HepG2 (cell line): ENCODE measurements at regions not wholly inside any gene's neighbourhood (a gene's known extent, or its start where the extent isn't known, plus 50 kb on each side); places are given as distances from the start of the nearest gene placed in this dataset.

Experiments used
- ATAC-seq: fragments of 200-7000 bp; cut with Tn5 transposase; 3 replicates; pipeline ENCODE4 v1.9.1; 2020; ENCODE audit warnings: mild to moderate bottlenecking, moderate library complexity
- BruUV-seq: library from RNA; stranded (reverse); fragments of 400-500 nt; replicated peaks from 2 replicates; lab custom pipeline; 2021; lab: Mats Ljungman, UMichigan
- CTCF ChIA-PET: fragments of 300-600 bp; formaldehyde crosslinking; extraction: SDS; loops from one replicate; lab custom pipeline; 2021; ENCODE audit warnings: low total read pairs, inconsistent platforms, low intra/inter-chr PET ratio; lab: Yijun Ruan, JAX
- POLR2A ChIA-PET: fragments of 350-600 bp; sonication (Branson Sonifier 250); formaldehyde crosslinking; loops from one replicate; lab custom pipeline; 2020; ENCODE audit warnings: antibody characterized with exemption, inconsistent platforms; lab: Yijun Ruan, JAX
- DNase-seq: peaks from one replicate; pipeline ENCODE4 v3.0.0-alpha.2; 2015; ENCODE audit warnings: low spot score
- FAIRE-seq: peaks from 3 replicates; lab custom pipeline; 2011; peaks lifted over from hg19 to GRCh38; lab: Jason Lieb, UNC
- H2AFZ ChIP-seq: one replicate; pipeline ENCODE4 v1.6.1; 2011; ENCODE audit warnings: low read length, inconsistent platforms
- H3K27ac ChIP-seq: fragments of 300-600 bp; 3 replicates; pipeline ENCODE4 v1.8.0; 2011; ENCODE audit warnings: mixed run types, mild to moderate bottlenecking, mixed read lengths, low read length, inconsistent platforms; ENCODE audit not compliant: insufficient read depth; ENCODE audit errors: extremely low read length
- H3K27me3 ChIP-seq, 2 experiments: fragments of 200-600 bp in 1 of 2; 2 replicates in 1 of 2; 3 replicates in 1 of 2; pipeline versions ENCODE4 v1.6.0 to v1.8.0; 2011; ENCODE audit warnings: low read length in 2 of 2, mild to moderate bottlenecking in 2 of 2, moderate library complexity in 2 of 2, inconsistent platforms in 1 of 2; ENCODE audit not compliant: insufficient read depth in 2 of 2, control insufficient read depth in 1 of 2
- H3K36me3 ChIP-seq, 2 experiments: fragments of 200-600 bp in 1 of 2; replicated peaks in 1 of 2; 2 replicates in 1 of 2; 3 replicates in 1 of 2; pipeline versions ENCODE4 v1.5.1 to v1.8.0; 2011; ENCODE audit warnings: low read length in 2 of 2, inconsistent platforms in 1 of 2; ENCODE audit not compliant: insufficient read depth in 2 of 2, control insufficient read depth in 1 of 2
- H3K4me1 ChIP-seq: 2 replicates; pipeline ENCODE4 v1.5.1; 2012; ENCODE audit warnings: low read length, inconsistent platforms; ENCODE audit not compliant: insufficient read depth
- H3K4me2 ChIP-seq: 2 replicates; pipeline ENCODE4 v1.6.0; 2011; ENCODE audit warnings: low read depth, low read length, inconsistent platforms
- H3K4me3 ChIP-seq, 3 experiments: fragments of 200-600 bp in 1 of 3; sonication (generic), shearing (Covaris generic) in 1 of 3; replicated peaks in 1 of 3; 2 replicates each; pipeline ENCODE4 v1.5.1; 2011 to 2016; ENCODE audit warnings: low read length in 3 of 3, inconsistent platforms in 2 of 3, low read depth in 2 of 3, mild to moderate bottlenecking in 2 of 3, control low read depth in 1 of 3, mixed read lengths in 1 of 3; ENCODE audit not compliant: insufficient read depth in 1 of 3
- H3K79me2 ChIP-seq: one replicate; pipeline ENCODE4 v1.6.1; 2011; ENCODE audit warnings: low read length, inconsistent platforms; ENCODE audit not compliant: insufficient read depth
- H3K9ac ChIP-seq: 2 replicates; pipeline ENCODE4 v1.6.0; 2011; ENCODE audit warnings: mild to moderate bottlenecking, low read depth, low read length, inconsistent platforms; ENCODE audit not compliant: insufficient read depth
- H3K9me3 ChIP-seq: 2 replicates; pipeline ENCODE4 v1.5.1; 2012; ENCODE audit warnings: mild to moderate bottlenecking, low read length
- H4K20me1 ChIP-seq: 2 replicates; pipeline ENCODE4 v1.6.0; 2011; ENCODE audit warnings: inconsistent platforms, mild to moderate bottlenecking, low read length, moderate library complexity; ENCODE audit not compliant: insufficient read depth
- CBFB ChIP-seq: sonication (generic); formaldehyde crosslinking; IDR thresholded peaks from 2 replicates; pipeline ENCODE4 v1.4.0; 2020; ENCODE audit warnings: missing genetic modification reagents
- DPF2 ChIP-seq: sonication (generic); formaldehyde crosslinking; IDR thresholded peaks from 2 replicates; pipeline ENCODE4 v1.4.0; 2020; ENCODE audit warnings: mild to moderate bottlenecking, low read depth, missing genetic modification reagents, borderline replicate concordance
- LCORL ChIP-seq, 2 experiments: fragments of 450-650 bp in 1 of 2; sonication (generic) in 1 of 2; formaldehyde crosslinking in 1 of 2; IDR thresholded peaks; 2 replicates each; pipeline versions ENCODE4 v1.5.0 to v1.6.1; 2017 to 2020; ENCODE audit warnings: antibody characterized with exemption in 1 of 2, missing genetic modification reagents in 1 of 2
- SKI ChIP-seq: fragments of 450-650 bp; IDR thresholded peaks from one replicate; pipeline ENCODE4 v1.6.1; 2018; ENCODE audit warnings: mild to moderate bottlenecking; ENCODE audit not compliant: partially characterized antibody
- ZKSCAN8 ChIP-seq: IDR thresholded peaks from 2 replicates; pipeline ENCODE4 v1.6.1; 2016; ENCODE audit warnings: borderline replicate concordance, missing genetic modification reagents, missing compliant biosample characterization
- ZNF260 ChIP-seq: sonication (generic); formaldehyde crosslinking; IDR thresholded peaks from 2 replicates; pipeline ENCODE4 v1.4.0; 2020; ENCODE audit warnings: missing genetic modification reagents, low read depth, mild to moderate bottlenecking, borderline replicate concordance
- ZNF496 ChIP-seq: sonication (generic); formaldehyde crosslinking; IDR thresholded peaks from 2 replicates; pipeline ENCODE4 v1.8.1; 2023; ENCODE audit warnings: mild to moderate bottlenecking, moderate library complexity, missing genetic modification reagents; ENCODE audit not compliant: insufficient replicate concordance
- ZNF510 ChIP-seq: sonication (generic); formaldehyde crosslinking; IDR thresholded peaks from 2 replicates; pipeline ENCODE4 v1.4.0; 2020; ENCODE audit warnings: low read depth, mild to moderate bottlenecking, missing genetic modification reagents
- ZNF598 ChIP-seq: sonication (generic); formaldehyde crosslinking; IDR thresholded peaks from 2 replicates; pipeline ENCODE4 v1.5.1; 2020; ENCODE audit warnings: mild to moderate bottlenecking, missing genetic modification reagents, borderline replicate concordance
- ZNF674 ChIP-seq: sonication (generic); formaldehyde crosslinking; IDR thresholded peaks from 2 replicates; pipeline ENCODE4 v1.5.0; 2020; ENCODE audit warnings: low read depth, mild to moderate bottlenecking, missing genetic modification reagents
- WGBS: methylation state at CpG from one replicate; pipeline ENCODE4 v1.1.6; 2017; ENCODE audit warnings: low lambda C conversion rate; 5-methylcytosine and 5-hydroxymethylcytosine counted together
- in situ Hi-C: cut with HindIII; loops from 2 replicates; pipeline ENCODE4 v1.10.0; 2017; ENCODE audit warnings: low pct_unique_long_range_greater_than_20kb; ENCODE audit not compliant: extremely low pct_ligation_motif_present
- intact Hi-C: fragments of 100-400 bp; cut with micrococcal nuclease; formaldehyde crosslinking; loops from one replicate; pipeline ENCODE4 v1.10.0; 2022; ENCODE audit not compliant: unreplicated experiment
- TF ChIP-seq, protein P1 (sequence below): IDR thresholded peaks from 2 replicates; pipeline ENCODE4 v1.6.1; 2016; ENCODE audit warnings: mild to moderate bottlenecking
- TF ChIP-seq, protein P2 (sequence below): fragments of 450-650 bp; IDR thresholded peaks from 2 replicates; pipeline ENCODE4 v1.6.1; 2017
- TF ChIP-seq, protein P3 (sequence below): fragments of 450-650 bp; IDR thresholded peaks from 2 replicates; pipeline ENCODE4 v1.6.1; 2016

DNA sequence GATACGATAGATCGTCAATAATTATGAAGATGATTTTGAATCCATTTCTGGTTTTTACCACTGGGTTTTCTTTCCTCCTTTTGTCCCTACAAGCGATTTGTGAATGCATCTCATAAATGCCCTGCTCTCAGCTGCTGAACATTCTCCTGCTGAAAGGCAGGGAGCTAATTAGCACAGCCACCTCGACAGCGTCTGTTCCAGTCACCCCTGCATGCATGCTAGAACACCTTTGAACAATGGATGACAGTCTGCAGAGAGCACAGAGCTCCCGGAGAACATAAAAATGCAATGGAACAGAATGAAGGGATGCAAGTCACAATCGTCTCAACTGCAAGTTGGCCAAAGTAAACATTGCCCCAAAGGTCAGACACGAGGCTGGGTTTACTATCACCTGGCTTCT lies 105.8 kb downstream of the SLC35B3 start:
- in situ Hi-C loops (no loop called here), intact Hi-C loops (no loop called here)
- Histone ChIP-seq H3K4me3 (no peak overlapping the region), H3K9ac (no peak overlapping the region), H2AFZ (no peak overlapping the region), H3K36me3 (no peaks in the 10 kb centered on the region), H4K20me1 (no peaks in the 10 kb centered on the region), H3K4me1 (no peaks in the 10 kb centered on the region), H3K27ac (no peak overlapping the region), H3K79me2 (no peaks in the 10 kb centered on the region), H3K4me2 (no peak overlapping the region), H3K27me3 (no peaks in the 10 kb centered on the region), H3K9me3 (no peaks in the 10 kb centered on the region)
- no peak for TF ChIP-seq SKI
- TF ChIP-seq, protein P1, sequence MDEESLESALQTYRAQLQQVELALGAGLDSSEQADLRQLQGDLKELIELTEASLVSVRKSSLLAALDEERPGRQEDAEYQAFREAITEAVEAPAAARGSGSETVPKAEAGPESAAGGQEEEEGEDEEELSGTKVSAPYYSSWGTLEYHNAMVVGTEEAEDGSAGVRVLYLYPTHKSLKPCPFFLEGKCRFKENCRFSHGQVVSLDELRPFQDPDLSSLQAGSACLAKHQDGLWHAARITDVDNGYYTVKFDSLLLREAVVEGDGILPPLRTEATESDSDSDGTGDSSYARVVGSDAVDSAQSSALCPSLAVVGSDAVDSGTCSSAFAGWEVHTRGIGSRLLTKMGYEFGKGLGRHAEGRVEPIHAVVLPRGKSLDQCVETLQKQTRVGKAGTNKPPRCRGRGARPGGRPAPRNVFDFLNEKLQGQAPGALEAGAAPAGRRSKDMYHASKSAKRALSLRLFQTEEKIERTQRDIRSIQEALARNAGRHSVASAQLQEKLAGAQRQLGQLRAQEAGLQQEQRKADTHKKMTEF (CRISPR knock-in tag): no peak
- TF ChIP-seq ZNF674 (CRISPR knock-in tag): no peak
- no peak for TF ChIP-seq ZNF598
- DNase-seq: no peak
- ChIA-PET POLR2A (no interaction called here), CTCF (no interaction called here)
- ATAC-seq: no peak
- 23% methylated on average over 8 of the region's 8 CpGs for WGBS
- no TSS peak for BruUV-seq
- no peak for FAIRE-seq

DNA sequence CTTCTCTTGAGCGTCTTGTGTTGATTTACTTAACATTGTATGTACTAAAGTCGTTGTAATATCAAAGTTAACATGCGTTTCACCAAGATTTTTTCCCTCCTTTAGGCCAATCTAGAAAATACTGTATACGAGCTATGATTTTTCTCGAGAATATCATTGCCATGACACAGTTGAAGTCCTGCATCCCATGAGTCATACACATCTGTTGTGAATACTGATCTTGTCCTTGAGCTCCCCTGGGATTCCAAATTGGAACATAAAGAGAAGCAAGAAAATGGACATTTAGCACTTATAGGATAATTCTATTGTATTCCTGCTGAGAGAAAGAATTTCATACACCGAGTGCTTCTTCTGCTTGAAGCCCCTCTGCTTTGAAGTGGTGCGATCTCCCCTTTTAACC lies 109.6 kb downstream of the SLC35B3 start:
- ATAC-seq (no peak), FAIRE-seq (no peak), DNase-seq (no peak)
- H3K79me2 ChIP-seq: no peaks in the 10 kb centered on the region
- 17% methylated on average over 7 of the region's 7 CpGs for WGBS
- in situ Hi-C loops (no loop called here), intact Hi-C loops (no loop called here)
- H3K27me3 ChIP-seq: no peaks in the 10 kb centered on the region
- no peaks in the 10 kb centered on the region for H4K20me1 ChIP-seq
- H3K27ac ChIP-seq: no peak overlapping the region
- H3K36me3 ChIP-seq: no peaks in the 10 kb centered on the region
- H3K4me3 ChIP-seq: no peak overlapping the region
- POLR2A ChIA-PET: no interaction called here
- CTCF ChIA-PET: no interaction called here
- no TSS peak for BruUV-seq
- no peak overlapping the region for H3K4me2 ChIP-seq
- H3K4me1 ChIP-seq: no peaks in the 10 kb centered on the region
- H2AFZ ChIP-seq: no peak overlapping the region
- H3K9ac ChIP-seq: no peak overlapping the region
- H3K9me3 ChIP-seq: no peaks in the 10 kb centered on the region
- no peak for TF ChIP-seq CBFB (CRISPR knock-in tag)
- TF ChIP-seq, protein P2, sequence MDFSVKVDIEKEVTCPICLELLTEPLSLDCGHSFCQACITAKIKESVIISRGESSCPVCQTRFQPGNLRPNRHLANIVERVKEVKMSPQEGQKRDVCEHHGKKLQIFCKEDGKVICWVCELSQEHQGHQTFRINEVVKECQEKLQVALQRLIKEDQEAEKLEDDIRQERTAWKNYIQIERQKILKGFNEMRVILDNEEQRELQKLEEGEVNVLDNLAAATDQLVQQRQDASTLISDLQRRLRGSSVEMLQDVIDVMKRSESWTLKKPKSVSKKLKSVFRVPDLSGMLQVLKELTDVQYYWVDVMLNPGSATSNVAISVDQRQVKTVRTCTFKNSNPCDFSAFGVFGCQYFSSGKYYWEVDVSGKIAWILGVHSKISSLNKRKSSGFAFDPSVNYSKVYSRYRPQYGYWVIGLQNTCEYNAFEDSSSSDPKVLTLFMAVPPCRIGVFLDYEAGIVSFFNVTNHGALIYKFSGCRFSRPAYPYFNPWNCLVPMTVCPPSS: no peak
- TF ChIP-seq DPF2 (CRISPR knock-in tag): no peak
- no peak for TF ChIP-seq LCORL (IDR thresholded peaks at IDR 0.05)
- no peak for TF ChIP-seq LCORL (CRISPR knock-in tag; IDR thresholded peaks at IDR 0.05)
- TF ChIP-seq ZNF496 (CRISPR knock-in tag): no peak
- TF ChIP-seq ZKSCAN8 (CRISPR knock-in tag): no peak
- no peak for TF ChIP-seq ZNF260
- TF ChIP-seq, protein P3, sequence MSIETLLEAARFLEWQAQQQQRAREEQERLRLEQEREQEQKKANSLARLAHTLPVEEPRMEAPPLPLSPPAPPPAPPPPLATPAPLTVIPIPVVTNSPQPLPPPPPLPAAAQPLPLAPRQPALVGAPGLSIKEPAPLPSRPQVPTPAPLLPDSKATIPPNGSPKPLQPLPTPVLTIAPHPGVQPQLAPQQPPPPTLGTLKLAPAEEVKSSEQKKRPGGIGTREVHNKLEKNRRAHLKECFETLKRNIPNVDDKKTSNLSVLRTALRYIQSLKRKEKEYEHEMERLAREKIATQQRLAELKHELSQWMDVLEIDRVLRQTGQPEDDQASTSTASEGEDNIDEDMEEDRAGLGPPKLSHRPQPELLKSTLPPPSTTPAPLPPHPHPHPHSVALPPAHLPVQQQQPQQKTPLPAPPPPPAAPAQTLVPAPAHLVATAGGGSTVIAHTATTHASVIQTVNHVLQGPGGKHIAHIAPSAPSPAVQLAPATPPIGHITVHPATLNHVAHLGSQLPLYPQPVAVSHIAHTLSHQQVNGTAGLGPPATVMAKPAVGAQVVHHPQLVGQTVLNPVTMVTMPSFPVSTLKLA: no peak
- TF ChIP-seq ZNF510 (CRISPR knock-in tag): no peak
